Fibroblast of the aortic adventitia (primary cell): ENCODE measurements at regions not wholly inside any gene's neighbourhood (a gene's known extent, or its start where the extent isn't known, plus 50 kb on each side); places are given as distances from the start of the nearest gene placed in this dataset.

Source experiments
- DNase-seq: peaks from one replicate; pipeline ENCODE4 v3.0.0-alpha.2; 2010; ENCODE audit warnings: low read depth
- H3K4me3 ChIP-seq: 2 replicates; pipeline ENCODE4 v1.5.1; 2011; ENCODE audit warnings: low read depth, mild to moderate bottlenecking, control low read depth, low read length, moderate library complexity
- TF ChIP-seq, protein P1 (sequence below): IDR thresholded peaks from 2 replicates; pipeline ENCODE4 v1.5.1; 2011; ENCODE audit warnings: mild to moderate bottlenecking, low read length, control low read depth, inconsistent platforms; ENCODE audit not compliant: insufficient read depth

DNA sequence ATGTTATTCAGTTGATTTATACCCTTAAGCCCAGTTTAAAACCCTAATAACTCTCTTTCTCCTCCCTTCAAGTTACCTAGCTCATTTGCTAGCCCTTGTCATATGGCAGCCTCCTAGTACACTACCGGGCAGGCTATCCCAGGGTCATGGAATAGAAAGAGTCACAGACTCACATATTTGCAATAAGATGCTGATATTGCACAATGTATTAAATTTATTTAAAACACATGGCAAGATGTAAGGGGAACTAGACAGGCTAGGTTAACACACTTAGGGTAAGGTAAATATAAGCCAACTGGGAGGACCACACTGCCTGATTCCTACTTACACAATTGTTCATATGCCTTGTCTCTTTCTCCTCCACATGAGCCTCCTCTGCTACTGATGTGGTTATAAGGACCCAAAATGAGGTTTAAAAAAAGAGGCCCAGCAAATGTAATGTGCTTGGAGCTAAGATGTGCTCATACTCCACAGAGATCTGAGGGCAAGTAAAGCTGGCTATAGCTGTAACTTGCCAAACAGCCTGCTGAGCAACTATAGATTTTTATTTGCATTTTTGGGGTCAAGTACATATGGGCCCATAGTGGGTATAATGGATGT is 130.0 kb downstream of the ENC1 start:
- peak; percentile 43 for DNase-seq
- TF ChIP-seq, protein P1, sequence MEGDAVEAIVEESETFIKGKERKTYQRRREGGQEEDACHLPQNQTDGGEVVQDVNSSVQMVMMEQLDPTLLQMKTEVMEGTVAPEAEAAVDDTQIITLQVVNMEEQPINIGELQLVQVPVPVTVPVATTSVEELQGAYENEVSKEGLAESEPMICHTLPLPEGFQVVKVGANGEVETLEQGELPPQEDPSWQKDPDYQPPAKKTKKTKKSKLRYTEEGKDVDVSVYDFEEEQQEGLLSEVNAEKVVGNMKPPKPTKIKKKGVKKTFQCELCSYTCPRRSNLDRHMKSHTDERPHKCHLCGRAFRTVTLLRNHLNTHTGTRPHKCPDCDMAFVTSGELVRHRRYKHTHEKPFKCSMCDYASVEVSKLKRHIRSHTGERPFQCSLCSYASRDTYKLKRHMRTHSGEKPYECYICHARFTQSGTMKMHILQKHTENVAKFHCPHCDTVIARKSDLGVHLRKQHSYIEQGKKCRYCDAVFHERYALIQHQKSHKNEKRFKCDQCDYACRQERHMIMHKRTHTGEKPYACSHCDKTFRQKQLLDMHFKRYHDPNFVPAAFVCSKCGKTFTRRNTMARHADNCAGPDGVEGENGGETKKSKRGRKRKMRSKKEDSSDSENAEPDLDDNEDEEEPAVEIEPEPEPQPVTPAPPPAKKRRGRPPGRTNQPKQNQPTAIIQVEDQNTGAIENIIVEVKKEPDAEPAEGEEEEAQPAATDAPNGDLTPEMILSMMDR: no peak
- no peak overlapping the region for H3K4me3 ChIP-seq

DNA sequence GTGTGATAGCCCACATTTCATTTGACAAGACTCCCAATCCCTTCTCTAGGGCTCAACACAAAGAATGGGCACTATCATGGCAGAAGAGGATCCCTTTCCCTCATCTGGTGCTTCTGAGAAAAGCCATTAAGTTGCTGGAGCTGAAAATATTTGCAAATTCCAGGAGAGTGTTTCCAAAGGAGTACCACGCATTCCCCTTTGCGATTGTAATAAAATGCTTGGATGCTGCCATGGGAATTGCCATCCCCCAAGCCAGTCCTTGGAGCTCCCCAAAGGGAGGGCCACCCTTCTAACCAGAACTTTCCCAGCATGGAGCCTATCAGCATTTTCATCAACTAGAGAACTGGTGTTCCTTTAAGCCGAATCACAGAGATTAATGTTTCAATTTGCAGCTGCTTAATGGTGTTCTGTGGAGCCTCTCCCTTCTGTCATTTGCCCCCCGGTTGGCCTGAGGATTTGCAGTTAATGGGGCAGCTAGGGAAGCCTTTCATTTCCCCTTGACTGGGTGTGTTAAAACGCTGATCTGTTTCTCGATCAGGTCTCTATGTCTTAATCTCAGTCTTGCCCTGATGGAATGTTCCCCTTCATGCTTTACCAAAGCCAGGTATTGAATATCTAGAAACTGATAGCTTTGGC is 133.0 kb downstream of the ENC1 start:
- H3K4me3 ChIP-seq: no peak overlapping the region
- TF ChIP-seq, protein P1: no peak
- no peak for DNase-seq

DNA sequence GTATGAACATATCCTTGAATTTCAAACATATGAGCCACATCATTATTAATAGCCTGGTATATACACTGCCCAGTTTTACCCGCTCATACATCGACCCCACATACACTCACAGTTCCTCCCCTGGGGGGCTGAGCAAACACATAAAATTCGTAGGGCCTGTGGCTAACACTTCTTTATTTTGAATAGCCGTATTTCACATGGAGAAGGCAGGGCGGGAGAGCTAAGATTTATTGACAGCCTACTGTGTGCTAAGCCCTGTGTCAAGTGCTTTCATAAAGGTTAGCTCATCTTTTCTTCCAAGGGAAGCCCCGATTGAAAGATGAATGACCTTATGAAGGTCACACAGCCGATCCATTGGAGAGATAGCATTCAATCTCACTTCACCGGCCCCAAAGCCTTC is 134.4 kb downstream of the ENC1 start:
- TF ChIP-seq, protein P1: no peak
- DNase-seq: no peak
- H3K4me3 ChIP-seq: no peak overlapping the region

DNA sequence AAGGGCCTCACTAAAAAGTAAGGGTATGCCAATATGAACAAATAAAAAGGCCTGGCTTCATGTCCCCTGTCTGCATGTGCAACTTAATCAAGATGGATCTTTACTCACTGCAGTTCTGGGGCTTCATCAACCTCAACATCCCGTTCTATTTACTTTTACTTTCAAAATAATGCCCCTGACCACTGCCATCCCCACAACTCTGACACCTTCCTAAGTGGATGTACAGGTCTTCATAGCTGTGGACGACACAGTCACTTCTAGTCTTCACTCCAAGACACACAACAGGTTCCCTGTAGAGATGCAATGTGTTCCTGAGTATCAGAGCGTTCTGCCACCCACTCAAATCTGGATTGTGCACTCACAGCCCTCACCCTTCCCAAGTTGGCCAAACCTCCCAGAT is 136.1 kb downstream of the ENC1 start:
- no peak overlapping the region for H3K4me3 ChIP-seq
- no peak for DNase-seq
- TF ChIP-seq, protein P1: no peak

DNA sequence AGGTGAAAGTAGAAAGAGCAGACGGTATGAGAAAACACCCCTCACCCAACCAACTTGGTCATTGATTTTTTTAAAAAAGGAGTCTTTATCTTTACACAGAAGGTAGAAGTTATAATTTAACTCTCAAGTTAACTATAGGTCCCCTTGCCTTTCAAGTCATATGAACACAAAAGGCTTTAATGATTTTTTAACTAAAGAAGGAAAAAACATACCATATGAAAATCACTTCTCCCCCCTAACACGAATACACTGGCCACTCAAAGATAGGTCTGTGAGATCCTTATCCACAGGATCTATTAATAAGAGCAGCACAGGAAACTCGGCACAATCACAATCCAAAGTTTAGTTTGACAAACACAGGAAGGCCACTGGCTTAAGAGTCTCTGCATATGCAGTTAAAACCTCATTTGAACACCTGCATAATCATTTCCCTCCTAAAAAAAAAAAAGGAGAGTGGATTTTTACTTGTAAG is 138.0 kb downstream of the ENC1 start:
- no peak for DNase-seq
- TF ChIP-seq, protein P1: no peak
- H3K4me3 ChIP-seq: no peak overlapping the region

DNA sequence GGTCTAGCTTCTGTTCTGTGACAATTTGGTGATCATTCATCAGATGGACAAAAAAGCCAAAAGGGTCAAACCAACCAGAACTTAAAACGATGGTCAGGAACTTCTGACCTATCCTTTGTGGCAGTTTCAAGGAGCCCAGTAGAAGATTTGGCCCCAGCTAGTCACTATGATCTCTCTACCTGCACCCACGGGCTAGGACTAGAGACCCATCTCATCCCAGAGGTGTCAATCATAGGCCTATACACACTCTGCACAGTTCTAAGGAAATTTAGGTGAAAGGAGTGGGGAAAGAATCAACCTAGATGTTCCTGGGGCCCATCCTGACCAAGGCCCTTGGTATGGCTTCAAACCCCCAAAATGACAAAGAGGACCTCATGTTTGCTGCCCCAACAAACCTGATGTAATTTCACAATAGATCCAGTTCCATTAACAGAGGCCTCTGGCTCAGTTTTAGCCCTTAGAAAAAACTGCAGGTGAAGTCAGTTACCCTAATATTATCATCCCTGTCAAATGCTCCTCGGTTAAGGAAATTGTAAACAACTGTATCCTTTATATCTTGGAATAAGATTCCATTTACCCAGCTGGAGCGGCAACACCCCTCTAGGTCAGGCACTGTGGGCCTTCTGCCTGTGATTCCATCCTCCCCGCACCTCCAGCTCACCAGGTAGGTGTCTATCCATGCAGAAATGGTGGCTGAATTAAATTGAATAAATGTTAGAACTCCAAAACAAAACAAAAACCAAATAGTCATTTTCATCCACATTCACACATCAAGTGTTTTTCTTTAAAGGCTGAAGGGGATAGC is 138.7 kb downstream of the ENC1 start:
- TF ChIP-seq, protein P1: no peak
- no peak overlapping the region for H3K4me3 ChIP-seq
- no peak for DNase-seq
